ENCODE measurements at regions not wholly inside any gene's neighbourhood (a gene's known extent, or its start where the extent isn't known, plus 50 kb on each side); places are given as distances from the start of the nearest gene placed in this dataset.

DNA sequence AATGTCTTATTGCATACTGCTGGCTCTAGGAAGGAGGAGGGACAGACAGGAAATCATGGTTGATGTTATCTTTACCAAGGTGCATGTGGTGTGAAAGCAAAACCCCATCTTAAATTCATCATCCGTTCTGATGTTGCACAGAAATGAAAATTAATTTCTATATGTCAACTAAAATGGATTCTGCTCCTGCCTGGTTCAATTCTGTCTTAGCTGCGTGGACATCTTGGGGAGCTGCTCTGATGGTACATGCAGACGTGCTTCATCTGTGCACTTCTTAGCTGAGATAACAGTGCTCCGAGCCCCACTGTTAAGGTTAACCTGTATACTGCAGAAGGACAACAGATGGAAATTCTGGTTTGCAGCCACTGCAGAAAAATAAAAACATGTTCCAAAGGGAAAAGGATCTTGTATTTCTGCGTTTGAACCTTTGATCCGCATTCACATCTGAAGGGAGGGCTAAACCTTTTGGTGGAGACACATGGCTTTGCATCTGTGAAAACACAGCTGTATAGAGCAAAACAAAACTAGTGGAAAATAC is 155.6 kb downstream of the TM9SF2 start:
- TF ChIP-seq POLR2A (IDR thresholded peaks at IDR 0.05; ENCODE audit: low read depth, low read length) (no peak), TAF1 (IDR thresholded peaks at IDR 0.05; ENCODE audit: low read depth, low read length) (no peak), POLR2AphosphoS5 (IDR thresholded peaks at IDR 0.05; ENCODE audit: low read depth, low read length) (no peak), SPI1 (IDR thresholded peaks at IDR 0.05; ENCODE audit: low read depth, low read length) (no peak)
